ENCODE measurements at regions not wholly inside any gene's neighbourhood (a gene's known extent, or its start where the extent isn't known, plus 50 kb on each side); places are given as distances from the start of the nearest gene placed in this dataset.

- Histone ChIP-seq H4K20me1 (ENCODE audit: insufficient read depth, poor library complexity, severe bottlenecking) (no peaks in the 10 kb centered on the region), H2AFZ (no peak overlapping the region), H3K9me3 (ENCODE audit: low read depth) (no peaks in the 10 kb centered on the region), H3K27me3 (peaks cover 8% of the 10 kb centered on the region), H3K79me2 (no peaks in the 10 kb centered on the region), H3K9me2 (replicated peaks; ENCODE audit: insufficient read depth) (no peaks in the 10 kb centered on the region), H3K36me3 (replicated peaks; ENCODE audit: insufficient read depth, low read depth) (no peaks in the 10 kb centered on the region), H3K4me1 (ENCODE audit: insufficient read depth) (no peaks in the 10 kb centered on the region), H3K4me2 (no peak overlapping the region), H3K4me3 (no peak overlapping the region), H3K27ac (no peak overlapping the region)
- 91% methylated on average over 7 of the region's 7 CpGs for WGBS (ENCODE audit: low lambda C conversion rate, missing lambda C conversion rate)
- TF ChIP-seq EZH2 (IDR thresholded peaks at IDR 0.05; ENCODE audit: borderline replicate concordance) (no peak), CTCF (IDR thresholded peaks at IDR 0.05; ENCODE audit: poor library complexity) (no peak), EZH2phosphoT487 (IDR thresholded peaks at IDR 0.05; ENCODE audit: low read depth, severe bottlenecking, unreplicated experiment) (no peak)
- no peak for DNase-seq (ENCODE audit: low spot score)
Observed at GRCh38 chr13:26821672-26822071, 61.1 kb upstream of the GPR12 start.

GRCh38 chr13:26820871-26821270 is 60.3 kb upstream of the GPR12 start:
- H2AFZ ChIP-seq: no peak overlapping the region
- H3K4me1 ChIP-seq (ENCODE audit: insufficient read depth): no peaks in the 10 kb centered on the region
- no peaks in the 10 kb centered on the region for H4K20me1 ChIP-seq (ENCODE audit: insufficient read depth, poor library complexity, severe bottlenecking)
- peaks cover 8% of the 10 kb centered on the region for H3K27me3 ChIP-seq
- H3K9me2 ChIP-seq (replicated peaks; ENCODE audit: insufficient read depth): no peaks in the 10 kb centered on the region
- no peak for DNase-seq (ENCODE audit: low spot score)
- no peaks in the 10 kb centered on the region for H3K79me2 ChIP-seq
- 93% methylated on average over 4 of the region's 4 CpGs for WGBS (ENCODE audit: low lambda C conversion rate, missing lambda C conversion rate)
- H3K9me3 ChIP-seq (ENCODE audit: low read depth): no peaks in the 10 kb centered on the region
- no peaks in the 10 kb centered on the region for H3K36me3 ChIP-seq (replicated peaks; ENCODE audit: insufficient read depth, low read depth)
- TF ChIP-seq EZH2phosphoT487 (IDR thresholded peaks at IDR 0.05; ENCODE audit: low read depth, severe bottlenecking, unreplicated experiment): no peak
- no peak for TF ChIP-seq CTCF (IDR thresholded peaks at IDR 0.05; ENCODE audit: poor library complexity)
- TF ChIP-seq EZH2 (IDR thresholded peaks at IDR 0.05; ENCODE audit: borderline replicate concordance): no peak
- H3K4me3 ChIP-seq: no peak overlapping the region
- no peak overlapping the region for H3K4me2 ChIP-seq
- H3K27ac ChIP-seq: no peak overlapping the region

- no peak overlapping the region for H3K4me2 ChIP-seq
- no peaks in the 10 kb centered on the region for H3K9me2 ChIP-seq (replicated peaks; ENCODE audit: insufficient read depth)
- no peaks in the 10 kb centered on the region for H3K36me3 ChIP-seq (replicated peaks; ENCODE audit: insufficient read depth, low read depth)
- 77% methylated on average over 3 of the region's 3 CpGs for WGBS (ENCODE audit: low lambda C conversion rate, missing lambda C conversion rate)
- H4K20me1 ChIP-seq (ENCODE audit: insufficient read depth, poor library complexity, severe bottlenecking): no peaks in the 10 kb centered on the region
- H3K79me2 ChIP-seq: no peaks in the 10 kb centered on the region
- no peak overlapping the region for H3K4me3 ChIP-seq
- no peaks in the 10 kb centered on the region for H3K9me3 ChIP-seq (ENCODE audit: low read depth)
- no peaks in the 10 kb centered on the region for H3K4me1 ChIP-seq (ENCODE audit: insufficient read depth)
- no peak overlapping the region for H2AFZ ChIP-seq
- TF ChIP-seq EZH2phosphoT487 (IDR thresholded peaks at IDR 0.05; ENCODE audit: low read depth, severe bottlenecking, unreplicated experiment) (no peak), CTCF (IDR thresholded peaks at IDR 0.05; ENCODE audit: poor library complexity) (no peak), EZH2 (IDR thresholded peaks at IDR 0.05; ENCODE audit: borderline replicate concordance) (no peak)
- peaks cover 8% of the 10 kb centered on the region for H3K27me3 ChIP-seq
- H3K27ac ChIP-seq: no peak overlapping the region
- DNase-seq (ENCODE audit: low spot score): no peak
Observed at GRCh38 chr13:26819046-26819445, 58.5 kb upstream of the GPR12 start.

GRCh38 chr13:26816881-26817280 is 56.3 kb upstream of the GPR12 start:
- Histone ChIP-seq H4K20me1 (ENCODE audit: insufficient read depth, poor library complexity, severe bottlenecking) (no peaks in the 10 kb centered on the region), H3K36me3 (replicated peaks; ENCODE audit: insufficient read depth, low read depth) (no peaks in the 10 kb centered on the region), H3K4me1 (ENCODE audit: insufficient read depth) (no peaks in the 10 kb centered on the region), H3K4me3 (no peak overlapping the region), H3K9me2 (replicated peaks; ENCODE audit: insufficient read depth) (no peaks in the 10 kb centered on the region), H3K27ac (no peak overlapping the region), H3K27me3 (peaks cover 8% of the 10 kb centered on the region), H3K9me3 (ENCODE audit: low read depth) (no peaks in the 10 kb centered on the region), H2AFZ (no peak overlapping the region), H3K79me2 (no peaks in the 10 kb centered on the region), H3K4me2 (no peak overlapping the region)
- no peak for DNase-seq (ENCODE audit: low spot score)
- TF ChIP-seq CTCF (IDR thresholded peaks at IDR 0.05; ENCODE audit: poor library complexity) (no peak), EZH2 (IDR thresholded peaks at IDR 0.05; ENCODE audit: borderline replicate concordance) (no peak), EZH2phosphoT487 (IDR thresholded peaks at IDR 0.05; ENCODE audit: low read depth, severe bottlenecking, unreplicated experiment) (no peak)
- WGBS (ENCODE audit: low lambda C conversion rate, missing lambda C conversion rate): 64% methylated on average over 8 of the region's 8 CpGs
